Nephron progenitor cell (in vitro differentiated cells): ENCODE measurements at regions not wholly inside any gene's neighbourhood (a gene's known extent, or its start where the extent isn't known, plus 50 kb on each side); places are given as distances from the start of the nearest gene placed in this dataset.
A peak's percentile ranks its signal among the peaks of the same experiment; 100 is the strongest.

Source experiments
- DNase-seq: peaks from one replicate; pipeline ENCODE4 v3.0.0; 2021
- H3K27ac Mint-ChIP-seq: 2 replicates; pipeline ENCODE4 v1.8.0; 2021; ENCODE audit warnings: mild to moderate bottlenecking, moderate library complexity, mixed read lengths
- H3K27me3 Mint-ChIP-seq: 2 replicates; pipeline ENCODE4 v1.8.0; 2021; ENCODE audit warnings: mild to moderate bottlenecking, low read depth, mixed read lengths; ENCODE audit not compliant: poor library complexity
- H3K36me3 Mint-ChIP-seq: 2 replicates; pipeline ENCODE4 v1.8.0; 2021; ENCODE audit warnings: low read depth, mixed read lengths
- H3K4me1 Mint-ChIP-seq: 2 replicates; pipeline ENCODE4 v1.8.0; 2021; ENCODE audit warnings: mixed read lengths
- H3K4me3 Mint-ChIP-seq: 2 replicates; pipeline ENCODE4 v1.8.0; 2021; ENCODE audit warnings: mild to moderate bottlenecking, moderate library complexity, mixed read lengths
- H3K9me3 Mint-ChIP-seq: 2 replicates; pipeline ENCODE4 v1.8.0; 2021; ENCODE audit warnings: mild to moderate bottlenecking, moderate library complexity, mixed read lengths
- CTCF ChIP-seq: fragments of 200-600 bp; sonication (generic); IDR thresholded peaks from 2 replicates; pipeline ENCODE4 v1.5.0; 2021; ENCODE audit warnings: antibody characterized with exemption

GRCh38 chr13:104784891-104785290 is 1718.7 kb upstream of the SLC10A2 start:
- no peaks in the 10 kb centered on the region for H3K36me3 Mint-ChIP-seq
- DNase-seq: no peak
- H3K27ac Mint-ChIP-seq: no peak overlapping the region
- no peak for TF ChIP-seq CTCF
- H3K4me3 Mint-ChIP-seq: no peak overlapping the region
- H3K4me1 Mint-ChIP-seq: peaks cover 22% of the 10 kb centered on the region
- peaks cover 3% of the 10 kb centered on the region for H3K27me3 Mint-ChIP-seq
- peaks cover 3% of the 10 kb centered on the region for H3K9me3 Mint-ChIP-seq

GRCh38 chr13:104782741-104783140 is 1716.5 kb upstream of the SLC10A2 start:
- no peaks in the 10 kb centered on the region for H3K36me3 Mint-ChIP-seq
- H3K27ac Mint-ChIP-seq: no peak overlapping the region
- H3K27me3 Mint-ChIP-seq: peaks cover 3% of the 10 kb centered on the region
- no peak overlapping the region for H3K4me3 Mint-ChIP-seq
- H3K4me1 Mint-ChIP-seq: peaks cover 32% of the 10 kb centered on the region
- no peak for DNase-seq
- peaks cover 3% of the 10 kb centered on the region for H3K9me3 Mint-ChIP-seq
- TF ChIP-seq CTCF: no peak

- H3K36me3 Mint-ChIP-seq: peaks cover 11% of the 10 kb centered on the region
- DNase-seq: peak; percentile 8
- H3K27me3 Mint-ChIP-seq: peaks cover 3% of the 10 kb centered on the region
- TF ChIP-seq CTCF: no peak
- peaks cover 14% of the 10 kb centered on the region for H3K9me3 Mint-ChIP-seq
- no peak overlapping the region for H3K27ac Mint-ChIP-seq
- peaks cover 19% of the 10 kb centered on the region for H3K4me1 Mint-ChIP-seq
- H3K4me3 Mint-ChIP-seq: no peak overlapping the region
Measured at GRCh38 chr13:104779311-104779993, 1713.2 kb upstream of the SLC10A2 start.

- peak; percentile 64 for TF ChIP-seq CTCF
- Mint-ChIP-seq H3K4me3 (no peak overlapping the region), H3K4me1 (peaks cover 11% of the 10 kb centered on the region), H3K9me3 (peaks cover 13% of the 10 kb centered on the region), H3K27me3 (peaks cover 1% of the 10 kb centered on the region), H3K27ac (no peak overlapping the region), H3K36me3 (peaks cover 15% of the 10 kb centered on the region)
- no peak for DNase-seq
Measured at GRCh38 chr13:104773775-104774174, 1707.6 kb upstream of the SLC10A2 start.

- peaks cover 11% of the 10 kb centered on the region for H3K4me1 Mint-ChIP-seq
- H3K27ac Mint-ChIP-seq: no peak overlapping the region
- peaks cover 5% of the 10 kb centered on the region for H3K36me3 Mint-ChIP-seq
- no peak for DNase-seq
- H3K27me3 Mint-ChIP-seq: peaks cover 4% of the 10 kb centered on the region
- no peak for TF ChIP-seq CTCF
- no peak overlapping the region for H3K4me3 Mint-ChIP-seq
- peaks cover 3% of the 10 kb centered on the region for H3K9me3 Mint-ChIP-seq
Measured at GRCh38 chr13:104769545-104769944, 1703.3 kb upstream of the SLC10A2 start.

- no peaks in the 10 kb centered on the region for H3K36me3 Mint-ChIP-seq
- peaks cover 8% of the 10 kb centered on the region for H3K27me3 Mint-ChIP-seq
- no peaks in the 10 kb centered on the region for H3K9me3 Mint-ChIP-seq
- TF ChIP-seq CTCF: no peak
- H3K4me3 Mint-ChIP-seq: no peak overlapping the region
- H3K27ac Mint-ChIP-seq: no peak overlapping the region
- H3K4me1 Mint-ChIP-seq: no peaks in the 10 kb centered on the region
- no peak for DNase-seq
Measured at GRCh38 chr13:104766319-104766718, 1700.1 kb upstream of the SLC10A2 start.
